Keratinocyte (primary cell): ENCODE measurements at regions not wholly inside any gene's neighbourhood (a gene's known extent, or its start where the extent isn't known, plus 50 kb on each side); places are given as distances from the start of the nearest gene placed in this dataset.

Experiments used
- DNase-seq: peaks from one replicate; pipeline ENCODE4 v3.0.0-alpha.2; 2011; ENCODE audit warnings: low read depth, missing footprints, low spot score
- FAIRE-seq: peaks from 2 replicates; lab custom pipeline; 2011; peaks lifted over from hg19 to GRCh38; lab: Jason Lieb, UNC
- H2AFZ ChIP-seq: 2 replicates; pipeline ENCODE4 v1.6.0; 2012; ENCODE audit warnings: low read length, control low read depth, inconsistent platforms; ENCODE audit not compliant: control insufficient read depth
- H3K27ac ChIP-seq: 2 replicates; pipeline ENCODE4 v1.5.1; 2011; ENCODE audit warnings: low read length; ENCODE audit not compliant: control insufficient read depth, insufficient read depth
- H3K27me3 ChIP-seq: 3 replicates; pipeline ENCODE4 v1.6.0; 2011; ENCODE audit warnings: low read length; ENCODE audit not compliant: control insufficient read depth, insufficient read depth; ENCODE audit errors: extremely low read depth
- H3K36me3 ChIP-seq, 2 experiments: 2 replicates in 1 of 2; 3 replicates in 1 of 2; pipeline ENCODE4 v1.5.1; 2011; ENCODE audit warnings: low read length in 2 of 2, mild to moderate bottlenecking in 1 of 2; ENCODE audit not compliant: control insufficient read depth in 2 of 2, insufficient read depth in 2 of 2; ENCODE audit errors: extremely low read depth in 1 of 2
- H3K4me1 ChIP-seq: 3 replicates; pipeline ENCODE4 v1.5.1; 2011; ENCODE audit warnings: low read length; ENCODE audit not compliant: control insufficient read depth, insufficient read depth; ENCODE audit errors: extremely low read depth
- H3K4me2 ChIP-seq: 3 replicates; pipeline ENCODE4 v1.6.0; 2011; ENCODE audit warnings: low read depth, low read length; ENCODE audit not compliant: control insufficient read depth, insufficient read depth; ENCODE audit errors: extremely low read depth
- H3K4me3 ChIP-seq, 3 experiments: fragments of 200-600 bp in 1 of 3; sonication (generic) in 1 of 3; 2 replicates in 2 of 3; 3 replicates in 1 of 3; pipeline ENCODE4 v1.5.1; 2011 to 2016; ENCODE audit warnings: low read length in 3 of 3, mild to moderate bottlenecking in 3 of 3, control low read depth in 2 of 3, inconsistent platforms in 1 of 3, low read depth in 1 of 3, mixed read lengths in 1 of 3, mixed run types in 1 of 3, moderate library complexity in 1 of 3; ENCODE audit not compliant: control insufficient read depth in 2 of 3, insufficient read depth in 2 of 3; ENCODE audit errors: extremely low read depth in 1 of 3
- H3K79me2 ChIP-seq: 2 replicates; pipeline ENCODE4 v1.6.0; 2012; ENCODE audit warnings: low read length; ENCODE audit not compliant: control insufficient read depth, insufficient read depth
- H3K9ac ChIP-seq: 3 replicates; pipeline ENCODE4 v1.6.0; 2011; ENCODE audit warnings: low read length; ENCODE audit not compliant: control insufficient read depth, insufficient read depth; ENCODE audit errors: extremely low read depth
- H3K9me1 ChIP-seq: 3 replicates; pipeline ENCODE4 v1.6.0; 2011; ENCODE audit warnings: low read length; ENCODE audit not compliant: control insufficient read depth, insufficient read depth; ENCODE audit errors: extremely low read depth
- H3K9me3 ChIP-seq: 2 replicates; pipeline ENCODE4 v1.5.1; 2012; ENCODE audit warnings: low read depth, low read length; ENCODE audit not compliant: control insufficient read depth
- H4K20me1 ChIP-seq: 3 replicates; pipeline ENCODE4 v1.6.0; 2011; ENCODE audit warnings: low read length; ENCODE audit not compliant: control insufficient read depth, insufficient read depth; ENCODE audit errors: extremely low read depth
- CTCF ChIP-seq, 3 experiments: IDR thresholded peaks in 1 of 3; conservative IDR thresholded peaks in 1 of 3; optimal IDR thresholded peaks in 1 of 3; 2 replicates in 2 of 3; 3 replicates in 1 of 3; pipeline versions ENCODE3 to v1.5.1; 2011; ENCODE audit warnings: low read length in 3 of 3, mild to moderate bottlenecking in 3 of 3, moderate library complexity in 2 of 3, control low read depth in 1 of 3, inconsistent platforms in 1 of 3; ENCODE audit not compliant: insufficient read depth in 2 of 3; ENCODE audit errors: extremely low read depth in 1 of 3
- EZH2 ChIP-seq: IDR thresholded peaks from one replicate; pipeline ENCODE4 v1.6.1; 2012; ENCODE audit warnings: inconsistent platforms, mild to moderate bottlenecking, low read length, moderate library complexity
- dilution Hi-C: fragments of 300-500 bp; cut with MboI; formaldehyde crosslinking; loops from one replicate; pipeline ENCODE4 v1.7.0; 2020; ENCODE audit warnings: low sequenced_read_pairs; ENCODE audit not compliant: extremely low pct_ligation_motif_present

- Histone ChIP-seq H3K4me1 (no peaks in the 10 kb centered on the region), H3K9ac (no peak overlapping the region), H3K4me2 (no peak overlapping the region), H3K27ac (no peak overlapping the region), H3K27me3 (no peaks in the 10 kb centered on the region), H3K79me2 (no peaks in the 10 kb centered on the region), H3K9me3 (no peaks in the 10 kb centered on the region), H3K36me3 (no peaks in the 10 kb centered on the region), H3K4me3 (no peak overlapping the region), H4K20me1 (no peaks in the 10 kb centered on the region), H2AFZ (no peak overlapping the region), H3K9me1 (no peaks in the 10 kb centered on the region)
- FAIRE-seq (no peak), DNase-seq (no peak)
- dilution Hi-C loops, result no loop called here
- TF ChIP-seq CTCF (optimal IDR thresholded peaks at IDR 0.05 in 1 of 3, IDR thresholded peaks at IDR 0.05 in 1 of 3, conservative IDR thresholded peaks at IDR 0.05 in 1 of 3; ENCODE audit: extremely low read depth in 1 of 3, insufficient read depth in 2 of 3, low read length in 3 of 3) (no peak), EZH2 (no peak)
These were observed 212.8 kb upstream of the FUT9 start for GRCh38 chr6:95802978-95803377.

- H3K9ac ChIP-seq, result no peak overlapping the region
- no peak overlapping the region for H3K4me3 ChIP-seq
- no peak for FAIRE-seq
- H3K27ac ChIP-seq, result no peak overlapping the region
- H3K4me2 ChIP-seq, result no peak overlapping the region
- DNase-seq, result no peak
- no peaks in the 10 kb centered on the region for H4K20me1 ChIP-seq
- H2AFZ ChIP-seq, result no peak overlapping the region
- H3K36me3 ChIP-seq, result no peaks in the 10 kb centered on the region
- TF ChIP-seq CTCF (optimal IDR thresholded peaks at IDR 0.05 in 1 of 3, IDR thresholded peaks at IDR 0.05 in 1 of 3, conservative IDR thresholded peaks at IDR 0.05 in 1 of 3; ENCODE audit: extremely low read depth in 1 of 3, insufficient read depth in 2 of 3, low read length in 3 of 3) (no peak), EZH2 (no peak)
- no peaks in the 10 kb centered on the region for H3K4me1 ChIP-seq
- dilution Hi-C loops, result no loop called here
- no peaks in the 10 kb centered on the region for H3K79me2 ChIP-seq
- H3K27me3 ChIP-seq, result no peaks in the 10 kb centered on the region
- H3K9me1 ChIP-seq, result no peaks in the 10 kb centered on the region
- H3K9me3 ChIP-seq, result no peaks in the 10 kb centered on the region
These were observed 211.9 kb upstream of the FUT9 start for GRCh38 chr6:95803889-95804288.
